Parathyroid adenoma (tissue), 2 donors: ENCODE measurements at regions not wholly inside any gene's neighbourhood (a gene's known extent, or its start where the extent isn't known, plus 50 kb on each side); places are given as distances from the start of the nearest gene placed in this dataset.

Experiments
- H2AFZ ChIP-seq: fragments of 300-600 bp; sonication (generic); one replicate; pipeline ENCODE4 v1.7.0; 2017; ENCODE audit warnings: antibody characterized with exemption, mild to moderate bottlenecking
- H3K27ac ChIP-seq: fragments of 300-600 bp; sonication (generic); one replicate; pipeline ENCODE4 v1.7.0; 2017
- H3K27me3 ChIP-seq: fragments of 300-600 bp; sonication (generic); one replicate; pipeline ENCODE4 v1.7.0; 2017; ENCODE audit warnings: low read length; ENCODE audit not compliant: control insufficient read depth, insufficient read depth
- H3K36me3 ChIP-seq: fragments of 300-600 bp; sonication (generic); one replicate; pipeline ENCODE4 v1.7.0; 2017; ENCODE audit warnings: low read length; ENCODE audit not compliant: control insufficient read depth, insufficient read depth
- H3K4me1 ChIP-seq: fragments of 300-600 bp; sonication (generic); one replicate; pipeline ENCODE4 v1.7.0; 2017; ENCODE audit warnings: control low read depth
- H3K4me2 ChIP-seq: fragments of 300-600 bp; sonication (generic); one replicate; pipeline ENCODE4 v1.7.0; 2017; ENCODE audit warnings: low read length
- H3K4me3 ChIP-seq: fragments of 300-600 bp; sonication (generic); one replicate; pipeline ENCODE4 v1.7.0; 2017; ENCODE audit warnings: low read depth, low read length
- H3K79me2 ChIP-seq: fragments of 300-600 bp; sonication (generic); one replicate; pipeline ENCODE4 v1.7.0; 2017; ENCODE audit warnings: control low read depth
- H3K9ac ChIP-seq: fragments of 300-600 bp; sonication (generic); one replicate; pipeline ENCODE4 v1.7.0; 2017; ENCODE audit warnings: mild to moderate bottlenecking
- H3K9me3 ChIP-seq: fragments of 300-600 bp; sonication (generic); one replicate; pipeline ENCODE4 v1.7.0; 2017; ENCODE audit warnings: low read length; ENCODE audit not compliant: control insufficient read depth
- CTCF ChIP-seq: fragments of 300-600 bp; sonication (generic); IDR thresholded peaks from one replicate; pipeline ENCODE4 v1.7.0; 2017; ENCODE audit warnings: antibody characterized with exemption, mild to moderate bottlenecking
- donor health status: primary hyperparathyroidism.

- Histone ChIP-seq H3K27ac (no peak overlapping the region), H3K9ac (no peak overlapping the region), H3K27me3 (no peaks in the 10 kb centered on the region), H2AFZ (no peak overlapping the region), H3K79me2 (no peaks in the 10 kb centered on the region), H3K36me3 (no peaks in the 10 kb centered on the region), H3K4me1 (no peaks in the 10 kb centered on the region), H3K9me3 (no peaks in the 10 kb centered on the region), H3K4me3 (no peak overlapping the region), H3K4me2 (no peak overlapping the region)
- TF ChIP-seq CTCF, result no peak
Measured at GRCh38 chr13:36515466-36515865, 83.2 kb downstream of the CCNA1 start.

GRCh38 chr13:36516225-36516624 lies 83.9 kb downstream of the CCNA1 start:
- Histone ChIP-seq H3K4me3 (no peak overlapping the region), H3K79me2 (no peaks in the 10 kb centered on the region), H3K4me2 (no peak overlapping the region), H2AFZ (no peak overlapping the region), H3K27me3 (no peaks in the 10 kb centered on the region), H3K9ac (no peak overlapping the region), H3K4me1 (no peaks in the 10 kb centered on the region), H3K27ac (no peak overlapping the region), H3K9me3 (no peaks in the 10 kb centered on the region), H3K36me3 (no peaks in the 10 kb centered on the region)
- no peak for TF ChIP-seq CTCF

GRCh38 chr13:36518707-36519106 lies 86.4 kb downstream of the CCNA1 start:
- Histone ChIP-seq H3K4me1 (no peaks in the 10 kb centered on the region), H3K27ac (no peak overlapping the region), H3K9me3 (no peaks in the 10 kb centered on the region), H3K9ac (no peak overlapping the region), H3K4me2 (no peak overlapping the region), H3K27me3 (no peaks in the 10 kb centered on the region), H3K79me2 (no peaks in the 10 kb centered on the region), H3K36me3 (no peaks in the 10 kb centered on the region), H2AFZ (no peak overlapping the region), H3K4me3 (no peak overlapping the region)
- no peak for TF ChIP-seq CTCF

- no peak overlapping the region for H2AFZ ChIP-seq
- TF ChIP-seq CTCF, result no peak
- no peak overlapping the region for H3K4me3 ChIP-seq
- no peaks in the 10 kb centered on the region for H3K36me3 ChIP-seq
- H3K4me2 ChIP-seq, result no peak overlapping the region
- no peak overlapping the region for H3K9ac ChIP-seq
- H3K9me3 ChIP-seq, result no peaks in the 10 kb centered on the region
- H3K79me2 ChIP-seq, result no peaks in the 10 kb centered on the region
- H3K4me1 ChIP-seq, result no peaks in the 10 kb centered on the region
- no peaks in the 10 kb centered on the region for H3K27me3 ChIP-seq
- no peak overlapping the region for H3K27ac ChIP-seq
Measured at GRCh38 chr13:36519432-36519831, 87.1 kb downstream of the CCNA1 start.

- Histone ChIP-seq H3K4me3 (no peak overlapping the region), H3K36me3 (no peaks in the 10 kb centered on the region), H3K27ac (no peak overlapping the region), H2AFZ (no peak overlapping the region), H3K9ac (no peak overlapping the region), H3K79me2 (no peaks in the 10 kb centered on the region), H3K27me3 (no peaks in the 10 kb centered on the region), H3K4me2 (no peak overlapping the region), H3K4me1 (no peaks in the 10 kb centered on the region), H3K9me3 (no peaks in the 10 kb centered on the region)
- TF ChIP-seq CTCF, result no peak
Measured at GRCh38 chr13:36520111-36520510, 87.8 kb downstream of the CCNA1 start.
